Fibroblast of mammary gland (primary cell): ENCODE measurements at regions not wholly inside any gene's neighbourhood (a gene's known extent, or its start where the extent isn't known, plus 50 kb on each side); places are given as distances from the start of the nearest gene placed in this dataset.

ENCODE experiments used
- DNase-seq: peaks from one replicate; pipeline ENCODE4 v3.0.0-alpha.2; 2010; ENCODE audit warnings: low read depth
- H3K4me3 ChIP-seq: 2 replicates; pipeline ENCODE4 v1.5.1; 2011; ENCODE audit warnings: low read depth, mild to moderate bottlenecking, low read length, moderate library complexity; ENCODE audit not compliant: control insufficient read depth
- TF ChIP-seq, protein P1 (sequence below): conservative IDR thresholded peaks from 2 replicates; pipeline ENCODE4 v1.5.1; 2011; ENCODE audit warnings: low read depth, low read length, inconsistent platforms; ENCODE audit not compliant: control insufficient read depth, insufficient read depth

DNA sequence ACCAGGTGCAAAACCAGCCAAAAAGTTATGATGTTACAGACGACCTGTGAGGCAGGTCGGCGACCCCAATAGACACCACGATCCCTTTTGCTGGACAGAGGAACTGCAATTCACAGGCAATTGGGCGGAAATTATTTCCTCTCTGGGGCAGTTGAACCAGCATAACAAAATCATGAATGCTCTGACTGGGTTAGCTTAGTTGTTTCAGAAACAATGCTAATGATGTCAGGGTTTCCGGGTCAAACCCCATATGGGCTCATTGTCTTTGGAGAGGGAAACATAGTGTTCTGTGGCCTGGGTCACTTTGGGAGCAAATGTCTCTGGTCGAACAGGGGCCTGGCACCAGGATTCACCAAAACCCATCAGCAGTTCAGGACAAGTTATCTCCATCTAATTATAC lies 669.1 kb upstream of the NRP1 start:
- TF ChIP-seq, protein P1, sequence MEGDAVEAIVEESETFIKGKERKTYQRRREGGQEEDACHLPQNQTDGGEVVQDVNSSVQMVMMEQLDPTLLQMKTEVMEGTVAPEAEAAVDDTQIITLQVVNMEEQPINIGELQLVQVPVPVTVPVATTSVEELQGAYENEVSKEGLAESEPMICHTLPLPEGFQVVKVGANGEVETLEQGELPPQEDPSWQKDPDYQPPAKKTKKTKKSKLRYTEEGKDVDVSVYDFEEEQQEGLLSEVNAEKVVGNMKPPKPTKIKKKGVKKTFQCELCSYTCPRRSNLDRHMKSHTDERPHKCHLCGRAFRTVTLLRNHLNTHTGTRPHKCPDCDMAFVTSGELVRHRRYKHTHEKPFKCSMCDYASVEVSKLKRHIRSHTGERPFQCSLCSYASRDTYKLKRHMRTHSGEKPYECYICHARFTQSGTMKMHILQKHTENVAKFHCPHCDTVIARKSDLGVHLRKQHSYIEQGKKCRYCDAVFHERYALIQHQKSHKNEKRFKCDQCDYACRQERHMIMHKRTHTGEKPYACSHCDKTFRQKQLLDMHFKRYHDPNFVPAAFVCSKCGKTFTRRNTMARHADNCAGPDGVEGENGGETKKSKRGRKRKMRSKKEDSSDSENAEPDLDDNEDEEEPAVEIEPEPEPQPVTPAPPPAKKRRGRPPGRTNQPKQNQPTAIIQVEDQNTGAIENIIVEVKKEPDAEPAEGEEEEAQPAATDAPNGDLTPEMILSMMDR = no peak
- H3K4me3 ChIP-seq = no peak overlapping the region
- no peak for DNase-seq

DNA sequence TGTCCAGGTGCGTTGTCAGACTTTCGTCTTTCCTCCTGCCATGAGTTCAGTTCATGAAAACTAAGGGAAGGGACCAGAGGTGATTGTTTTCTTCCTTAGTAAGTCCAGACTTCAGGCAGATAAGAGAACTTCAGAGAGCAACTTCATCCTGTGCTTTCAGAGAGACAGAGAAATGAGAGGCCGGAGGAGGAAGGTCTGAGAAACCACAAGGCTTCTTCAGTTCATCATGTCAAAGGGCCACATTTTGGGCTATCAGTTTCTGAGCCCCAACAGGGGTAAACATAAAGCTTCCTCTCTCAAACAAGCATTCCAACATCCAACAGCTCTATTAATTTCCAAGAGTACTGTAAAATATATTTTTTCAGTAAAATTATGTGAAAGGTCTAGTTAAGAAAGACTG lies 668.4 kb upstream of the NRP1 start:
- DNase-seq = no peak
- TF ChIP-seq, protein P1 = no peak
- no peak overlapping the region for H3K4me3 ChIP-seq

DNA sequence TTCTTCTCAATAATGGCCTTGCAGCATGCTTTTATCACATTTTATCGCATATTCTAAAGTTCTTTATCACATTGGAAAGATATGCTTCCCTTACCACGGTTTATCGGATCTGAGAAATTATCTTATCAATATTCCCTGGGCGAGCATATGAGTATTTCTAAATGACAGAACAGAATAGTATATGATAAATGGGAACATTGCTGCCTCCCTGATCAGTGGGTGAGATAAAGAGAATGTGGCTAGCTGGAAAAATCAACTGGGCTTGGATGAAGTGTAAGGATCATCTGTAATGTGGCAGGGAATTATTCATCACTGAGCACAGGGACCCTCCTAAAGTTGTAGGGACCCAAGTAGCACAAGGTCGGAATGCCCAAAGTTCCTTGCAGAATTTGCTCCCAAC lies 667.4 kb upstream of the NRP1 start:
- TF ChIP-seq, protein P1 = no peak
- DNase-seq = no peak

DNA sequence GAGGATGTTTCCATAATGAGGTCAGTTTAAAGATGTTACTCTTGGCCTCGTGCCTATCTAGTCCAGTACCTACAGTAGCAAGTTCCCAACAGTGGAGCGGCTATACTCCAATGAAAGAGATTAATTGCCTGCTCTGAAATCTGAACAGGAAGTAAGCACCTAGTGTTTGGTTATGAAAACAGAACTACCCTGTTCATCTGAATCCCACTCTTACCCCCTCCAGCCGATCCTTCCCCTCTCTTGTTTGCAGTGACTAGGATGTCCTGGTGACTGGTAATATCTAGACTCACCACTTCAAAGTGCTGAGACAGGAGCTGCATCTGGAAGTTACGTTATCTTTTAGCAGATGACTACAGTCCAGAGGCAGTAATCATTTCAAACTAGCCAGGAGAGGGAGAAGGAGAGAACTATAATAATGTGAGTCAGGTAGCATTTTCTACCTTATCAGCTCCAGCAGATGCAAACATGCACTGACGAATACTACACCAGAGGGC lies 666.7 kb upstream of the NRP1 start:
- DNase-seq = no peak
- TF ChIP-seq, protein P1 = no peak
- H3K4me3 ChIP-seq = no peak overlapping the region

More for the DNA sequence above, 667.4 kb upstream of the NRP1 start:
- no peak overlapping the region for H3K4me3 ChIP-seq

DNA sequence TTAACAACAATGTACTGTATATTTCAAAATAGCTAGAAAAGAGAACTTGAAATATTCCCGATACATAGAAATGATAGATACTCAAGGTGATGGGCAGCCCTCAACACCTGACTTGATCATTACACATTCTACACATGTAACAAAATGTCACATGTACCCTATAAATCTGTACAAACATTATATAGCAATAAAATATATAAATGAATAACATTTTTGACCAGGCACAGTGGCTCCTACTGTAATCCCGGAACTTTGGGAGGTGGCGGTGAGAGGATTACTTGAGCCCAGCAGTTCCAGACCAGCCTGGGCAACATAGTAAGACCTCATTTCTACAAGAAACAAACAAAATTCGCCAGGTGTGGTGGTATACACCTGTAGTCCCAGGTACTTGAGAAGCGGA lies 659.5 kb upstream of the NRP1 start:
- DNase-seq = no peak
- H3K4me3 ChIP-seq = no peak overlapping the region
- TF ChIP-seq, protein P1 = no peak

DNA sequence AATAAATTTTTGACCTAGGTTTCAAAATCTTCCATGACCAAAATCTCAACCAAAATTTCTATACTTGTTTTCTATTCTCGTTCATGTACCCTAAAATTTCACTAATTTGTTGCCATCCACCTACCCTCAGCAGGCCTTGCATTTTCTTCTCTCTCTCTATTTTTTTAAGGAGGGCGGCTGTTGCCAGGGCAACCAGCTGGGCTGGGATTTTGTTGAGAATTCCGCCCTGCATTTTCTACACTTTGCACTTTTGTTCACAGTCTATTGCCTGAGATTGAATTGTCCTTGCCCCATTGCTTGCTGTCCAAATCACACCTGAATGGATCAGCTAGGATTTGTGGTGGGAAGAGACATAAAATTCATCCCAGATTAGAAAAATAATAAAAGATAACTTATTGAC lies 657.5 kb upstream of the NRP1 start:
- no peak overlapping the region for H3K4me3 ChIP-seq
- TF ChIP-seq, protein P1 = no peak
- no peak for DNase-seq

DNA sequence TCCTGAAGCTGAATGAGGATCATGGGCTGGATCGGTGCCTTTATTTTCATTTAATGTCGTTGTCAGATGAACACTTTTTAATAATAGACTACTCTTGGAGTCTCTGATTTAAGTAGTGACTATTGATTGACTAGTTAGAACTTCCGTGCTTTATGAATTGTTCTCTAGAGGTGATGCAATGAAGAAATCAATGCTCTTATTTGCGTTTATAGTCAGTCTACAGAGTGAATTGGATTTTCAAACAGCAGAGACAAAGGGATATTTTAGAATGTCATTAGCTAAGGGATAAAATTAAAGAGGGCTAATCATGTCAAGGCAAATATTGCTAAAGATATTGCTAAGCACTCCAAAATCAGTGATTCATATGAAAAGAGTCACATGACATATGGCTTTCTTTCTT lies 652.0 kb upstream of the NRP1 start:
- H3K4me3 ChIP-seq = no peak overlapping the region
- TF ChIP-seq, protein P1 = no peak
- no peak for DNase-seq
